ENCODE measurements at regions not wholly inside any gene's neighbourhood (a gene's known extent, or its start where the extent isn't known, plus 50 kb on each side); places are given as distances from the start of the nearest gene placed in this dataset.

- Mint-ChIP-seq H3K9me3 (no peaks in the 10 kb centered on the region), H3K27ac (no peak overlapping the region), H3K4me1 (peaks cover 11% of the 10 kb centered on the region), H3K4me3 (no peak overlapping the region), H3K36me3 (no peaks in the 10 kb centered on the region), H3K27me3 (ENCODE audit: low read depth in 3 of 3) (peaks cover 0 to 6% (median 4%) of the 10 kb centered on the region in 3 donors)
- TF ChIP-seq CTCF (IDR thresholded peaks at IDR 0.05) = no peak
- no peak for DNase-seq
- Histone ChIP-seq H3K36me3 (replicated peaks in 1 of 2; ENCODE audit: control insufficient read depth in 1 of 2, insufficient read depth in 2 of 2, low read length in 2 of 2) (no peaks in the 10 kb centered on the region), H3K79me2 (ENCODE audit: insufficient read depth, low read length) (no peaks in the 10 kb centered on the region), H3K27me3 (ENCODE audit: control insufficient read depth in 2 of 2, insufficient read depth in 2 of 2, low read length in 2 of 2) (no peaks in the 10 kb centered on the region), H3K4me2 (replicated peaks; ENCODE audit: extremely low read depth, low read length, poor library complexity, severe bottlenecking) (no peak overlapping the region), H3K4me1 (ENCODE audit: control insufficient read depth in 1 of 2, insufficient read depth in 2 of 2, low read length in 2 of 2) (peaks cover 13 to 14% of the 10 kb centered on the region in 2 donors), H3K4me3 (replicated peaks in 1 of 3; ENCODE audit: low read depth in 2 of 3, low read length in 3 of 3) (no peak overlapping the region), H3K9ac (ENCODE audit: insufficient read depth, low read length, poor library complexity, severe bottlenecking) (no peak overlapping the region), H3K27ac (ENCODE audit: low read depth in 1 of 2, low read length in 2 of 2) (no peak overlapping the region), H2AFZ (ENCODE audit: insufficient read depth, low read depth, low read length, poor library complexity, severe bottlenecking) (no peak overlapping the region), H4K20me1 (ENCODE audit: insufficient read depth, low read length) (no peaks in the 10 kb centered on the region), H3K9me3 (replicated peaks in 1 of 2; ENCODE audit: control insufficient read depth in 1 of 2, insufficient read depth in 1 of 2, low read length in 2 of 2) (no peaks in the 10 kb centered on the region)
- intact Hi-C loops (cut with micrococcal nuclease) = no loop called here
- WGBS (ENCODE audit: insufficient coverage) = 83% methylated on average over 6 of the region's 7 CpGs
Measured at GRCh38 chr16:85285681-85286065, 173.4 kb upstream of the CIBAR2 start.

- DNase-seq = no peak
- Histone ChIP-seq H4K20me1 (ENCODE audit: insufficient read depth, low read length) (no peaks in the 10 kb centered on the region), H3K4me3 (replicated peaks in 1 of 3; ENCODE audit: low read depth in 2 of 3, low read length in 3 of 3) (no peak overlapping the region), H3K9ac (ENCODE audit: insufficient read depth, low read length, poor library complexity, severe bottlenecking) (no peak overlapping the region), H3K27me3 (ENCODE audit: control insufficient read depth in 2 of 2, insufficient read depth in 2 of 2, low read length in 2 of 2) (no peaks in the 10 kb centered on the region), H2AFZ (ENCODE audit: insufficient read depth, low read depth, low read length, poor library complexity, severe bottlenecking) (no peak overlapping the region), H3K36me3 (replicated peaks in 1 of 2; ENCODE audit: control insufficient read depth in 1 of 2, insufficient read depth in 2 of 2, low read length in 2 of 2) (no peaks in the 10 kb centered on the region), H3K4me1 (ENCODE audit: control insufficient read depth in 1 of 2, insufficient read depth in 2 of 2, low read length in 2 of 2) (peaks cover 18 to 20% of the 10 kb centered on the region in 2 donors), H3K4me2 (replicated peaks; ENCODE audit: extremely low read depth, low read length, poor library complexity, severe bottlenecking) (no peak overlapping the region), H3K27ac (ENCODE audit: low read depth in 1 of 2, low read length in 2 of 2) (no peak overlapping the region), H3K9me3 (replicated peaks in 1 of 2; ENCODE audit: control insufficient read depth in 1 of 2, insufficient read depth in 1 of 2, low read length in 2 of 2) (no peaks in the 10 kb centered on the region), H3K79me2 (ENCODE audit: insufficient read depth, low read length) (no peaks in the 10 kb centered on the region)
- H3K27ac Mint-ChIP-seq = no peak overlapping the region
- no peaks in the 10 kb centered on the region for H3K36me3 Mint-ChIP-seq
- peaks cover 0 to 6% (median 4%) of the 10 kb centered on the region in 3 donors for H3K27me3 Mint-ChIP-seq (ENCODE audit: low read depth in 3 of 3)
- 95% methylated on average over 25 of the region's 29 CpGs for WGBS (ENCODE audit: insufficient coverage)
- no peaks in the 10 kb centered on the region for H3K9me3 Mint-ChIP-seq
- no peak overlapping the region for H3K4me3 Mint-ChIP-seq
- intact Hi-C loops (cut with micrococcal nuclease) = no loop called here
- no peak for TF ChIP-seq CTCF (IDR thresholded peaks at IDR 0.05)
- H3K4me1 Mint-ChIP-seq = peaks cover 15% of the 10 kb centered on the region
Measured at GRCh38 chr16:85286066-85286831, 174.0 kb upstream of the CIBAR2 start.

Measured in CD14-positive monocyte (primary cell).